ENCODE measurements at regions not wholly inside any gene's neighbourhood (a gene's known extent, or its start where the extent isn't known, plus 50 kb on each side); places are given as distances from the start of the nearest gene placed in this dataset.

- DNase-seq = no peak
These were observed 265.3 kb upstream of the TGFBR2 start for GRCh38 chr3:30341079-30341478.

DNA sequence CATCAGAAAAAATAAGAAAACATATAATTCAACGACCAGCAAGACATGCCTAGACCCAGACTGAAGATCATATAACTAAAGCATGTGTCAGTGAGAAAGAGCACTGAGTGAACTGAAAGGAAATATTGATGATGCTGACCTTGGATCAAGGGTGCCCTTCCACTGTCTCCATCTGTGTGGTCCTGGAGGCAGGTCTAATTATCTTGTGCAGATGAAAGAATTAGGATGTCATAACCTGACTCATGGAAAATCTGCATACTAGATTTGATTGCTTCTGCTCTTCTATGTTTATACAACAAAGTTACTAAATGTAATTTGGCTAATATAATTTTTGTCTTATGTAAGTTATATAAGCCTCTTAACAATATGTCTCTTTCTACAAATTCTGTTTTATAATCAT is 264.6 kb upstream of the TGFBR2 start:
- no peak for DNase-seq

- peak; percentile 96 for DNase-seq
These were observed 263.9 kb upstream of the TGFBR2 start for GRCh38 chr3:30342318-30343060.

DNA sequence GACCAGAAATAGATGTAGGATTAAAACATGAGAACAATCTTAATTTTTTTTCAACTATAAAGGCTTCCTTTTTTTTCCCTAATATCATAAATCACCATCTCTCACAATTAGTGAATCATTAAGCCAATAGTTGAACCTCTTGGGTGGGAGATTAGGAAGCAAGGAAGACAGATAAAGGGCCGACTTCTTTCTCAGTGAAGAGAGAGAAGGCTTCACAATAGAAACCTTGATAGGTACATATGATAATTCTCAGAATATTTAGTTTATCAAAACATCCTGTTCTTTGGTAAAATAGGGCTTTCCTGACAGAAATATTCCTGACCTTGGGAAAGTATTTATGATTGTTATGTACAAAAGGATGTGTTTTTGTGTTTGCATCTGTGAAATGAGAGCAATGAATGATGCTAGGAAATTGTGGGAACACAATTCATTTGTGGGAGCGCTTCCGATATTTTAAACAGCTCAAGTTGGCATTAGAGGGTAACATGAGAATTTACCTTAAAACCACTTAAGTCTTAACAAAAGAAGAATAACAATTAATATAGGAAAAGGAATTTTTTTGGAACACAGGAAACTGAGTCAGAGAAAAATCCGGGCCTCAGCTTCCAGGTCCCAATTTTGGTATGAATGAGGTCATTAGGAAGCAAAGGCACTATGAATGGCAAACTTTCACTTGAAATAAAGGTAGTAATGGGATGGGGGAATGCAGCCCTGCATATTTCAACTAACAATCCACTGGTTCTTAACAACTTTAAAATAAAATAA is 263.2 kb upstream of the TGFBR2 start:
- DNase-seq = no peak

GRCh38 chr3:30343861-30344260 is 262.5 kb upstream of the TGFBR2 start:
- no peak for DNase-seq

DNA sequence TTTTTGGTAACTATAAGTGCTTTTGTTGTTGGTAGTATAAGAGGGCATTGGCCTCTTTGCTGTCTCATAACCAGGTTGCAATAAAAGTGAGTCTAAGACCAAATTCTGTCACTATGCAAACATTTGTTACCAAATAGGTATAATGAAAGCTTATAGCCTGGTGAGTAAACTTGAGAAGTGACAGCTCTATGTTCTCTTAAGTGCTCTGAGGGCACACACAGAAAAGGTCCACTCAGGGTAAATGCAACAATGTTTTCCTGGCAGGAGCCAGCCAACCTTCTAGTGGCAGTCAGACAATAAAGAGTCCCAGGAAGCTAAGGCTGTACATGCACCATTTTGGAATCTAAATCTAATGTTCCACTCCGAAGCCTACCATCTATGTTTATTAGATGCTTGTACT is 262.1 kb upstream of the TGFBR2 start:
- no peak for DNase-seq

DNA sequence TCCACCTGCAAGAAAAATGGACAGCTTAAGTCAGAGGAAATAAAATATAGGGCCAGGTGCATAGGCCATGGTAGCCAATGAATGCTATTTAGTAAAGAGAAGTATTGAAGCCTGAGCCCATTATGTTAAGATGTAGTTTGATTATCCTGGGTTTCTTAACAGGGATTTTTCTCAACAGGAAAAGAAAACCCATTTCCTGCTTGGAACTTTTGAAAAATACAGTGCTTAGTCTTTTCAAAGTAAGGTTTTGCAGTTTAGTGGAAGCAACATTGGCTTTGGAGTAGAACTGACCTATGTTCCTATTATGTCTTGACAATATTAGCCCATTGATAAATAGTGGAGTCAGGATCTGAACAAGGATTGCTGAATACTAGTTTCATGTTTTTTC is 259.5 kb upstream of the TGFBR2 start:
- no peak for DNase-seq

GRCh38 chr3:30347679-30348216 is 258.7 kb upstream of the TGFBR2 start:
- DNase-seq = peak; percentile 96

DNA sequence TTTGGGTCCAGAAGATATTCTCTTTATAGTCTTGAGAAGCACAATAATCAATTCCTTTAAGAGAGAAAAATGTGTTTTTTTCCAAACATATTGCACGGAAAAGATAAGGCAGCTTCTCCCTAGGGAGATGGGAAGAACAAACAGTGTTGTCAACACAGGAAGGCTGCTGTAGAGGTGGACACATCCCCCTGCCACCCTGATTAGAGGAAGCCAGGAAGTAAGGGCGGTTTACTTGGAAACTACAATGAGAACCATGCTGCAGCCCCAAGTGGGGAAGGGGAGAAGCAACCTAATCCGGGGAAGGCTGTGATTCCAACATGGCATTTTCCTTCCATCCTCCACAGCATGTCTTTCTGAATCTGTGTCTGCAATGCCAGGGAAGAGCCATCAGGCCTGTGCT is 256.9 kb upstream of the TGFBR2 start:
- no peak for DNase-seq

- DNase-seq = no peak
These were observed 256.4 kb upstream of the TGFBR2 start for GRCh38 chr3:30350011-30350410.

DNA sequence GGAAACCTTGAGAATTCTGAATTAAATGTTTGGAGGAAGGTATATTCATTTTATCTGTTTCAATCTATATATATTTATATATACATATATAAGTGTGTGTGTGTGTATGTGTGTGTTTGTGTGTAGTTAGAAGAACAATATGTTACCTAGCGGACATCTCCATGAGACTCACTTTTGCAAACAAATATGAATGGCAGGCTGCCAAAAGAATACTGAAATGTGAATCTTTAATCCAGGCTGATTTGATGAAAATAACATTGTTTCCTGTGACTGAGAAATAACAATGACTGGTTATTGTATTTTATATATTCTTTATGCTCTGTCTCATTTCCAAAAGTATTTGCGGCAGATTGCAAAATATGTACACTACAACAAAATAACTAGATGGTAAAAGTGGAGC is 255.5 kb upstream of the TGFBR2 start:
- DNase-seq = no peak

DNA sequence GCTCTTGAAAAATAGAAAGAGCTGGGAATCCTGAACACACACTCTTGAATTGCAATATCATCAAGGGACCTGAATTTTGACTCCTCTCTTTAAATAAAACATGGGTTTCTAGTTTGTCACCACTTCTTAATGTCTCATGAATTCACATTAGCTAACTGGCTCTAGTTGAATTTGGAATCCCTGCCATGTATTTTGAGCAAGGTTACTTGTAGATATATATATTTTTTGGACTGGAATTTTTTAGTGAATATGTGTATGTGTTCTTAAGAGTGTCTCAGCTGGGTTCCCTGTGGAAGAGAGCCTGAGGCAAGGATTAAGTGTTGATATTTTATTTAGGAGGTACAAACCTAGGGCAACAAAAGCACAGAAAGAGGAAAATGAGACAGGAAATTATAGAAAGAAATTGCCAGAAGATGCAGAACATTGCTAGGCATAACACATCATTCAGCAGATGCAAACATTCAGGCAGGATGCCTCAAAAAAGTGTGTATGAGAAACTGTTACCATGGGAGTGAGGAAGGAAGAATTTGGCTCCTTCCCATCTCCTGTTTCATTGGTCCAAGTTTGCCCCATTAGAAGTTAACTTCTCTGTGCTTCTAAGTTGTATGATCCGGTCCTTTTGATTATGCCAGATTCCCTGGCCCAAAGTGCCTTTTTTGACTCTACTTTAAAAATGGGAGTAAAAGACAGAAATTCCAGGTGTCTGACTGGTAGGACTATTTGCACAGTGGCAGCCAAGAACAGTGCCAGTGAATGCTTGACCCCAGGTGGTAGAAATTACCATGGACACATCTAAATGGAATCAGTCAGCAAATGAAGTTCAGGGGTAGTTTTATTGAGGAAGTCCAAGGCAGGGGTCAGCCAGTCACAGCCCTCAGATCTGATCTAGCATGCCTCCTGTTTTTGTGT is 253.7 kb upstream of the TGFBR2 start:
- no peak for DNase-seq

- DNase-seq = no peak
These were observed 252.5 kb upstream of the TGFBR2 start for GRCh38 chr3:30353711-30354467.

- DNase-seq = no peak
These were observed 251.9 kb upstream of the TGFBR2 start for GRCh38 chr3:30354513-30354912.

DNA sequence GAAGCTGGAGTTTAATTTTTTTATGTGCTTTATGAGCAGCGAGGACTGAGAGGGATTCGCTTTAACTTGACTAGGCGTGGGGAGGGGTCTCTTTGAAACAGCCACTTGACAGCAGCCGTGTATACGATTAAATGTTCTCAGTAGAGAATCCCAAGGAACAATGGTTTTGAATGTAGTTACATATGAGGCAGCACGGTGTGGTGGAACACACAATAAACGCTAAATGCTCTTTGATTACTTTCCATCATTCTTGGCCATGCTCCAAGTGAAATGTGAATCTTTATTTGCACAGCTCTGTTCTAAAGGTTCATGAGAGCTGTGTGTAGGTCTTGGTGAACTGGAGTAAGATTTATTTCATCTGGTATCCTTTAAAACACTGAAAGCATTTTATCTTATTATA is 251.4 kb upstream of the TGFBR2 start:
- no peak for DNase-seq

DNA sequence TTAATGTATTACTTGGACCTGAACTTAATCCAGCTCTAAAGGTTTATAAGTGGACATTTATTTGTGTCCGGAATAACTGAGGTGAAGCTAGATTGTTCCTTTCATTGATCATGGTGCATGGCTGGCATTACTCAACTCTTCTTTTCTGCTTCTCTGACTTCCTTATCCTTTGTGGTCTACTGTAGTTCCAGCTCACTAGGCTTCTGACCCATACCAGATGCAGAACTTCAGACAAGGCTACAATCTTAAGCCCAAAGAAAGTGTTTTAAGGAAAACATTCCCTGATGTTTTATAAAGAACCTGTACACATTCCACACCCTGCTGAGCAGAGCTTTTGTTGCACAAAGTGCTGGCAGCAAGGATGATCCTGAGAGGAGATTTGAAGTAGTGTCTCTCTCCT is 250.8 kb upstream of the TGFBR2 start:
- no peak for DNase-seq

GRCh38 chr3:30356866-30357753 is 249.3 kb upstream of the TGFBR2 start:
- peak; percentile 82 for DNase-seq

DNA sequence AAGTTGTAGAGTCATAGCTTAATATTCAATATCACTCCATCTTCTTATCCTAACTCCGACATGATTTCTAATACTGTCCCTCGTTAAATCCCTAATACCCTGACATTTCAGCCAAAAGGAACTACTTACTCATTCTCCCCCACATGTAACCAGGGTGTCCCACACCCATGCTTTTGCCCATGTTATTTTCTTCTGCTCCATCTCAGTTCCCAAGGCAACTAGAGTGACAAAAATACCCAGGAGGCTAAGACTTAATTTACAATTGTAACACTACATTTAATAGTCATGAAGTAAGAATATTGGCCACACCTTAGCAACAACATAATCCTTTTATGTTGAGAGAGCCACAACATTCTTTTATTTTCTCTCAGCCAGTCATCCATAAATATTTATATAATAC is 248.5 kb upstream of the TGFBR2 start:
- DNase-seq = no peak

DNA sequence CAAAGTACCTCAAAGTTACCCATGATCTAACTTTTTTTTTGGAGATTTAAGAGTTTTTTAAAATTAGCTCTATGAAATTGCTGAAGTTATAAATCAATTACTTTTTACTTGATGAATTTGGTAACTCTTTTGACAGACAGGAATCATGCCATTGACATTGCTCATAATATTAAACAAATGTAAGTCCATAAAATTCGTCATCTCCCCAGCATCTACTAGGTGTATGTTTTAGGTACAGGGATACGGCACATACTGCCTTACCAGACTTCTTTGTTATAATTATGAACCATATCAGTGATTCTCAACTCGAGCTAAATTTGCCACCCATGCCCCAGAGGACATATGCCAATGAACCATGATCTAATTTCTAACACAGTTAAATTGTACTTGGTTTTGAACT is 247.5 kb upstream of the TGFBR2 start:
- DNase-seq = no peak

DNA sequence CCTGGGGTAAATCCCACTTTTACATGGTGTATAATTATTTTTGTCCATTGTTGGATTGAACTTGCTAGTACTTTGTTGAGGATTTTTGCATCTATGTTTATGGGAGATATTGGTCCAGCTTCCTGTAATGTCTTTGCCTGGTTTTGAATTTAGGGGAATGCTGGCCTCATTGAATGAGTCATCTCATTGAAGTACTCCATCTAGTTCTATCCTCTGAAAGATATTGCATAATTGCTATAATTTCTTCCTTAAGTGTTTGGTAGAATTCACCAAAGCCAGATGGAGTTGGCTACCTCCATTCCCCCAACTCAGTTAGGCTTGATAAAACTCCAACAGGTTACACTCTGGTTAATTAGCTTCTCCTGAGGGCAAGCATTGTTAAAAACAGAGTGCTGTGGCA is 237.4 kb upstream of the TGFBR2 start:
- DNase-seq = peak; percentile 39

DNA sequence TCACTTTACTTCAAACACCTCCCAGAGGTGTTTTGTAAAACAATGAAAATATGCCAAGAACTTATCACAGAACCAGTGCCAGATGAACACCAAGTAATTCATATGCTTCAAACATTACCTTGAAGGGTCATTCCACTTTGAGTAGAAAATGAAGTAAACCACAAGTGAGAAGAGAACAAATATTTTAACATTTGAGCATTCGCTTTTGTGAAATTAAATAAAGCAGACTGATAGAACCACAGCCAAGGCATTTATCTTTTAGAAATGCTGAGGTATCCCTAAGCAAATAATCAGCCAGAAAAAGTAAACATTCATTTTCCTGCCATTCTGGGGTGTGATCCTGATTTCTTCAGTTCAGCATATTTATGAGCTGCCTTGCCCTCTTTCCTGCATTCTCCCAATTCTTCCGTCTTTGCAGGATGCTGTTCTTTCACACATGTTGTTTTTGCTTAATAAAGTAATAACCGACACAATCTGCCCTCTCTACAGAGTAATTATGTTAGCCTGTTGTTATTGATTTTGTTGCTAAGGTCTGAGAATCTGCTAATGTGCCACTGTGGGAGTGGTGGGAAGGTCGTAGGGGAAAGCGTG is 235.6 kb upstream of the TGFBR2 start:
- peak; percentile 76 for DNase-seq

Measured in fibroblast of skin of back (primary cell).